GM12864 (cell line): ENCODE measurements at regions not wholly inside any gene's neighbourhood (a gene's known extent, or its start where the extent isn't known, plus 50 kb on each side); places are given as distances from the start of the nearest gene placed in this dataset.

ENCODE experiments used
- DNase-seq: peaks from one replicate; pipeline ENCODE4 v3.0.0-alpha.2; 2011; ENCODE audit warnings: low read depth
- H3K4me3 ChIP-seq: 2 replicates; pipeline ENCODE4 v1.5.1; 2011; ENCODE audit warnings: mild to moderate bottlenecking, low read depth, low read length, control low read depth
- CTCF ChIP-seq: IDR thresholded peaks from 2 replicates; pipeline ENCODE4 v1.5.1; 2011; ENCODE audit warnings: low read depth, mild to moderate bottlenecking, moderate library complexity, low read length, control low read depth, inconsistent platforms; ENCODE audit errors: missing control alignments

GRCh38 chr16:14362774-14363371, 267.2 kb downstream of the PARN start:
- H3K4me3 ChIP-seq = no peak overlapping the region

GRCh38 chr16:14360326-14361037, 269.6 kb downstream of the PARN start:
- no peak for TF ChIP-seq CTCF
- H3K4me3 ChIP-seq = no peak overlapping the region
- no peak for DNase-seq

More at GRCh38 chr16:14362774-14363371, 267.2 kb downstream of the PARN start:
- no peak for DNase-seq
- no peak for TF ChIP-seq CTCF

- DNase-seq = no peak
- no peak overlapping the region for H3K4me3 ChIP-seq
- TF ChIP-seq CTCF = no peak
These were observed 271.3 kb downstream of the PARN start for GRCh38 chr16:14358697-14359305.

GRCh38 chr16:14357328-14357727, 272.7 kb downstream of the PARN start:
- no peak for TF ChIP-seq CTCF
- no peak for DNase-seq
- no peak overlapping the region for H3K4me3 ChIP-seq

- TF ChIP-seq CTCF = no peak
- H3K4me3 ChIP-seq = peak overlapping the region; percentile 9
- no peak for DNase-seq
These were observed 274.0 kb downstream of the PARN start for GRCh38 chr16:14356064-14356463.

- DNase-seq = peak; percentile 99
- H3K4me3 ChIP-seq = no peak overlapping the region
- TF ChIP-seq CTCF = no peak
These were observed 275.3 kb downstream of the PARN start for GRCh38 chr16:14354561-14355351.
